ENCODE measurements at regions not wholly inside any gene's neighbourhood (a gene's known extent, or its start where the extent isn't known, plus 50 kb on each side); places are given as distances from the start of the nearest gene placed in this dataset.

DNA sequence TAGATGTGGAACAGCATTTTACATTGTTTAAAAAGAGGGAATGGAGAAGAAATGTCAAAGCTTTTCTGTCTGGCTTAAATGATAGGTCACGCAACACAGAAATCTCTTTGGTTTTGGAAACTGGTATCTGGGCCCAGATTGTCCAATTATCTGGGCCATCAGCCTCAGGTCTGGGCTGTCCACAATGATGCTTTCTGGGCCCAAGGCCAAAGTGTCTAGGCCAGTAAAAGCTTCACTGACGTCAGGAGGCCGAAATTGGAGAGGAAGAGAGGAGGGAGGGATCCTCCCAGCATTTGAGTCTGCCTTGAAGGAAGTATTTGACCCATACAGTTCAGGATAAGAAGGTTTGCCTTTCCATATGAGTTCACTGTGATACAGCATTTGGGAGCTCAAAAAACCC is 60.7 kb upstream of the ALDH1A3 start:
- 25 to 41% (median 26%) methylated on average over 3 of the region's 3 CpGs for WGBS, 3 donors
- Histone ChIP-seq H3K27me3 (ENCODE audit: insufficient read depth in 3 of 3, low read length in 2 of 3) (no peaks in the 10 kb centered on the region), H3K4me3 (no peak overlapping the region), H3K36me3 (ENCODE audit: insufficient read depth in 1 of 2, low read depth in 1 of 2) (no peaks in the 10 kb centered on the region), H3K27ac (no peak overlapping the region), H3K9me3 (peaks cover 5% of the 10 kb centered on the region), H3K4me1 (no peaks in the 10 kb centered on the region)
- DNase-seq (peak in 1 of 2 donors; percentile 41), ATAC-seq (no peak)
- intact Hi-C loops (cut with DNase I), result no loop called here
- TF ChIP-seq, protein P1, sequence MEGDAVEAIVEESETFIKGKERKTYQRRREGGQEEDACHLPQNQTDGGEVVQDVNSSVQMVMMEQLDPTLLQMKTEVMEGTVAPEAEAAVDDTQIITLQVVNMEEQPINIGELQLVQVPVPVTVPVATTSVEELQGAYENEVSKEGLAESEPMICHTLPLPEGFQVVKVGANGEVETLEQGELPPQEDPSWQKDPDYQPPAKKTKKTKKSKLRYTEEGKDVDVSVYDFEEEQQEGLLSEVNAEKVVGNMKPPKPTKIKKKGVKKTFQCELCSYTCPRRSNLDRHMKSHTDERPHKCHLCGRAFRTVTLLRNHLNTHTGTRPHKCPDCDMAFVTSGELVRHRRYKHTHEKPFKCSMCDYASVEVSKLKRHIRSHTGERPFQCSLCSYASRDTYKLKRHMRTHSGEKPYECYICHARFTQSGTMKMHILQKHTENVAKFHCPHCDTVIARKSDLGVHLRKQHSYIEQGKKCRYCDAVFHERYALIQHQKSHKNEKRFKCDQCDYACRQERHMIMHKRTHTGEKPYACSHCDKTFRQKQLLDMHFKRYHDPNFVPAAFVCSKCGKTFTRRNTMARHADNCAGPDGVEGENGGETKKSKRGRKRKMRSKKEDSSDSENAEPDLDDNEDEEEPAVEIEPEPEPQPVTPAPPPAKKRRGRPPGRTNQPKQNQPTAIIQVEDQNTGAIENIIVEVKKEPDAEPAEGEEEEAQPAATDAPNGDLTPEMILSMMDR (IDR thresholded peaks at IDR 0.05), result no peak

DNA sequence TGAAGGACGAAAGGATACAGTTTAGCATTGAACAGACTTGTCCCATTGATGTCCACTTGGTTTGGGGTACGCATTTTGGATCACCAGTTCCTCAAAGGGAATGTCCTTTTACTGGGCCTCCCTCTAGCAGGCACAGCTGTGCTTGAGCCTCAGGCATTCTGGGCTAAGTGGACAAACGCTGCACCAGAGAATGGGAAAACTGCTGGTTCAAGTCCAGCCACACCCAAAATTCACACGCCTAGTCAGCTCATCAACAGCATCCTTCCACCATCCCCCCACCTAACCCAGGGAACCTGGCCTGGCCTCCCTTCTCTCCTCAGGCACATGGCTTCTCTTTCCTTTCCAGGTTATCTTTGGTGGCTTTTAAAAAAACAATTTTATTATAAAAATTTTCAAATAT is 59.1 kb upstream of the ALDH1A3 start:
- DNase-seq (no peak), ATAC-seq (no peak)
- Histone ChIP-seq H3K4me1 (no peaks in the 10 kb centered on the region), H3K4me3 (no peak overlapping the region), H3K27me3 (ENCODE audit: insufficient read depth in 3 of 3, low read length in 2 of 3) (peaks cover 0 to 4% (median 0%) of the 10 kb centered on the region in 3 donors), H3K9me3 (peaks cover 4% of the 10 kb centered on the region), H3K27ac (no peak overlapping the region), H3K36me3 (ENCODE audit: insufficient read depth in 1 of 2, low read depth in 1 of 2) (no peaks in the 10 kb centered on the region)
- TF ChIP-seq, protein P1 (IDR thresholded peaks at IDR 0.05), result no peak
- WGBS, 3 donors, result 51 to 62% (median 55%) methylated on average over 4 of the region's 4 CpGs
- intact Hi-C loops (cut with DNase I), result loop anchor here in 1 of 2 donors (10.0 kb wide), 1 partner anchor 56 kb away; no protein-coding TSS in a partner anchor

DNA sequence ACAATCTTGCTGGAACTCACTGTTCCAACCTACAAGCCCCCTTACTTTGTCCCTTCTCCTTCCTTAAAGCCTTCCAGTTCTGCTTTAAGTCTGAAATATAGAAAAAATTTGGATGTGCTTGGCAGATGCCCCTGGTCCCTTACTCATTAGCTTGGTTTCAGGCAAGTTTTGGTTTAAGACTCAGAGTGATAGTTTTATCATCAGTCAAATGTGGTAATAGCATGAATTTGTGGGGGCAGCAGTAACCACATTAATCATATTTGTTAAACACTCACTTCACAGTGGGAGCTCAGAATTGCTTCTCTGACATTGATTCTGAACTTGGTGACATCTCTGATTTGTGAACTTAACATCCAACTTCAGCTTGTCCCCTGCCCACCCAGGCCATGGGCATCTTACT is 58.3 kb upstream of the ALDH1A3 start:
- TF ChIP-seq, protein P1 (IDR thresholded peaks at IDR 0.05), result no peak
- H3K4me1 ChIP-seq, result no peaks in the 10 kb centered on the region
- no peaks in the 10 kb centered on the region for H3K9me3 ChIP-seq
- no peak for ATAC-seq
- H3K27ac ChIP-seq, result no peak overlapping the region
- no peak for DNase-seq
- H3K4me3 ChIP-seq, result no peak overlapping the region
- no peaks in the 10 kb centered on the region for H3K36me3 ChIP-seq (ENCODE audit: insufficient read depth in 1 of 2, low read depth in 1 of 2)
- H3K27me3 ChIP-seq (ENCODE audit: insufficient read depth in 3 of 3, low read length in 2 of 3), result peaks cover 0 to 5% (median 0%) of the 10 kb centered on the region in 3 donors
- intact Hi-C loops (cut with DNase I), result loop anchor here in 1 of 2 donors (10.0 kb wide), 1 partner anchor 57 kb away; no protein-coding TSS in a partner anchor

DNA sequence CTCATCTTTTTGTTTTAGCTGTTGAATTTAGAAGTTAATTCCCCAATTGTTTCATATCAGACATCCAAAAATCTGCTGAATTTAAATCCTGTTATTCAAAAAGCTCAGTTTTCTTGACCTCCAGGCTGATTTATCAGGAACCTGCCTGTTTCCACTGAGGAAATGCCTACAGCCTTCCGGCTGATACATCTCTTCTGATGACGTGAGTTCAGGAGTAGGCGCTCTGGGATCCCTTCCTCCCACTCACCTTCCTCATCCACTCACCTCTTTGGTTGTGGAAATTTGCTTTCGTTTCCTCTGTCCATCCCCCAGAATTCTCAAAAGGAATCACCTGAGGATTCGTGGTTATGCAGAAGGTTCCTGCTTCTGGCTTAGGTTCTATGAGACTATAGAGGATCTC is 55.4 kb upstream of the ALDH1A3 start:
- intact Hi-C loops (cut with DNase I), result loop anchor here in 1 of 2 donors (10.0 kb wide), 1 partner anchor 59 kb away; no protein-coding TSS in a partner anchor
- Histone ChIP-seq H3K36me3 (ENCODE audit: insufficient read depth in 1 of 2, low read depth in 1 of 2) (no peaks in the 10 kb centered on the region), H3K4me3 (no peak overlapping the region), H3K27ac (no peak overlapping the region), H3K4me1 (no peaks in the 10 kb centered on the region), H3K9me3 (no peaks in the 10 kb centered on the region), H3K27me3 (ENCODE audit: insufficient read depth in 3 of 3, low read length in 2 of 3) (peaks cover 0 to 5% (median 0%) of the 10 kb centered on the region in 3 donors)
- 69 to 75% (median 71%) methylated on average over 5 of the region's 5 CpGs for WGBS, 3 donors
- DNase-seq, result no peak
- no peak for ATAC-seq
- TF ChIP-seq, protein P1 (IDR thresholded peaks at IDR 0.05), result no peak

DNA sequence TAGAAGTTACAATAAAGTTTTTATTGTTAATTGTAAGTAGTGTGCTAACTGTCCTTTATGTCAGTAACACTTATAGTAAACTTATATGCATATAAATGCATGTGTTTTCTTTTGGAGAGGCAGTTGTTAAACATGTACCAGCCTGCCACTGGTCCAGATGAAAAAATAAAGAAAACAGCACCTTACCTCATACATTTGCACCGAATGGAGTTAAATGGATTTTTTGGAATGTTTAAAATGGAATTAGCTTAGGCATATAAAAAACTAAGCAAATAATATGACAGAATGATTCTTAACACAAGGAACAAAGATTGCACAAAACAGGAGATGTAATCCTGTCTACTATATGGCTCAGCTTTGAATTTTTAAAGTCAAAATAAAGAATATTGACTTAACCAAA is 50.2 kb upstream of the ALDH1A3 start:
- TF ChIP-seq, protein P1 (IDR thresholded peaks at IDR 0.05), result no peak
- no peak for DNase-seq
- Histone ChIP-seq H3K9me3 (no peaks in the 10 kb centered on the region), H3K27ac (no peak overlapping the region), H3K27me3 (ENCODE audit: insufficient read depth in 3 of 3, low read length in 2 of 3) (peaks cover 0 to 5% (median 0%) of the 10 kb centered on the region in 3 donors), H3K4me1 (no peaks in the 10 kb centered on the region), H3K4me3 (no peak overlapping the region), H3K36me3 (ENCODE audit: insufficient read depth in 1 of 2, low read depth in 1 of 2) (no peaks in the 10 kb centered on the region)
- ATAC-seq, result no peak
- WGBS, 3 donors, result 77 to 85% (median 81%) methylated on average over 1 of the region's 1 CpG
- intact Hi-C loops (cut with DNase I), result loop anchor here in 1 of 2 donors (10.0 kb wide), 1 partner anchor 65 kb away; no protein-coding TSS in a partner anchor
